Adrenal gland (tissue), 5 donors: ENCODE measurements at regions not wholly inside any gene's neighbourhood (a gene's known extent, or its start where the extent isn't known, plus 50 kb on each side); places are given as distances from the start of the nearest gene placed in this dataset.

Experiments
- CTCF ChIP-seq, 6 experiments: fragments of 450-650 bp in 4 of 6; fragments of 200-600 bp in 2 of 6; sonication (generic) in 1 of 6; IDR thresholded peaks; 1 replicate in 5 of 6; 2 replicates in 1 of 6; pipeline versions ENCODE4 v1.5.1 to v1.8.0; 2016 to 2021; ENCODE audit warnings: antibody characterized with exemption in 6 of 6, mild to moderate bottlenecking in 2 of 6, moderate library complexity in 1 of 6
- POLR2A ChIP-seq, 2 donors: fragments of 450-650 bp; IDR thresholded peaks; one replicate each; pipeline ENCODE4 v1.6.1; 2017; ENCODE audit warnings: antibody characterized with exemption in 2 of 2, mild to moderate bottlenecking in 2 of 2, moderate library complexity in 1 of 2
- donor health status: DM: no; HTN: no; CAD: no.

DNA sequence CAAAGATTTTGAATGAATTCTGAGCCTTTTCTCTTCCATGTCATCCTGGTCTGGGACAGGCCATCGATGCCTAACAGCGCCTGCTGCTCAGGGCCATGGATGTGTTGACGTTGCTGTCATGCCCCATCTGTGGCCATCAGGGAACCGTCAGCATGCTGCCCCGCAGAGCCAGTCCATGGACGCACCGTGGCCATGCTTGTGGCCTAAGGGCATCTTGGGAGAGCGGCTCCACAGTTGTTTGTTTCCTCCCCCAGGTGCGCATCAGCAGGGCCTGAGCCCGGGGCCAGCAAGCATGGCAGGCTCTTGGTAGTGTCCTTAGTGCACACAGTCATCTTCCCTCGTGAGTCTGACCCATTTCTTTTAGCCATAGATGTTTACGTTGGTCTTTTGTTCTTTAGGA lies 142.7 kb downstream of the VAPA start:
- TF ChIP-seq CTCF (IDR thresholded peaks at IDR 0.05) (no peak), POLR2A (IDR thresholded peaks at IDR 0.05) (no peak)
